SK-N-SH treated with all-trans-retinoic acid at 6 μM for 48 hours (cell line): ENCODE measurements at regions not wholly inside any gene's neighbourhood (a gene's known extent, or its start where the extent isn't known, plus 50 kb on each side); places are given as distances from the start of the nearest gene placed in this dataset.

Source experiments
- ATAC-seq: fragments of 200-7000 bp; cut with Tn5 transposase; 3 replicates; pipeline ENCODE4 v1.9.1; 2020; ENCODE audit warnings: mild to moderate bottlenecking, moderate library complexity
- ARNTL ChIP-seq: fragments of 450-650 bp; formaldehyde crosslinking; IDR thresholded peaks from 2 replicates; pipeline ENCODE4 v1.5.0; 2020; ENCODE audit warnings: low read depth, mild to moderate bottlenecking, moderate library complexity, borderline replicate concordance
- BACH2 ChIP-seq: fragments of 250-450 bp; sonication (Bioruptor Pico); IDR thresholded peaks from 2 replicates; pipeline ENCODE4 v1.9.0; 2021; ENCODE audit warnings: mild to moderate bottlenecking, borderline replicate concordance
- CREB5 ChIP-seq: fragments of 250-450 bp; sonication (Bioruptor Pico); IDR thresholded peaks from 2 replicates; pipeline ENCODE4 v1.5.1; 2020; ENCODE audit warnings: low read depth, mild to moderate bottlenecking, moderate library complexity
- CSDC2 ChIP-seq: fragments of 250-450 bp; sonication (Bioruptor Pico); IDR thresholded peaks from 2 replicates; pipeline ENCODE4 v1.5.0; 2020; ENCODE audit warnings: mild to moderate bottlenecking, moderate library complexity
- CSRNP3 ChIP-seq: fragments of 250-450 bp; sonication (Bioruptor Pico); IDR thresholded peaks from 2 replicates; pipeline ENCODE4 v1.5.1; 2021; ENCODE audit warnings: mild to moderate bottlenecking, moderate library complexity
- GLIS3 ChIP-seq: fragments of 250-450 bp; sonication (Bioruptor Pico); IDR thresholded peaks from 2 replicates; pipeline ENCODE4 v1.5.0; 2020; ENCODE audit warnings: mild to moderate bottlenecking, moderate library complexity
- ISL1 ChIP-seq: fragments of 250-450 bp; sonication (Bioruptor Pico); IDR thresholded peaks from 2 replicates; pipeline ENCODE4 v2.1.2; 2022; ENCODE audit warnings: mild to moderate bottlenecking, moderate library complexity
- OSR1 ChIP-seq: fragments of 250-450 bp; sonication (Bioruptor Pico); IDR thresholded peaks from 2 replicates; pipeline ENCODE4 v1.8.0; 2022; ENCODE audit warnings: moderate library complexity, mild to moderate bottlenecking, inconsistent platforms
- POU6F1 ChIP-seq: fragments of 250-450 bp; sonication (Bioruptor Pico); IDR thresholded peaks from 2 replicates; pipeline ENCODE4 v1.8.0; 2021; ENCODE audit warnings: low read depth, mild to moderate bottlenecking, moderate library complexity, borderline replicate concordance
- PPARA ChIP-seq: fragments of 250-450 bp; sonication (Bioruptor Pico); IDR thresholded peaks from 2 replicates; pipeline ENCODE4 v1.5.0; 2020; ENCODE audit warnings: mild to moderate bottlenecking, borderline replicate concordance
- RARB ChIP-seq: fragments of 250-450 bp; sonication (Bioruptor Pico); IDR thresholded peaks from 2 replicates; pipeline ENCODE4 v1.8.0; 2021; ENCODE audit warnings: mild to moderate bottlenecking, moderate library complexity
- TCF4 ChIP-seq: fragments of 250-450 bp; sonication (Bioruptor Pico); IDR thresholded peaks from 2 replicates; pipeline ENCODE4 v1.8.0; 2021; ENCODE audit warnings: mild to moderate bottlenecking, moderate library complexity, borderline replicate concordance
- TOX ChIP-seq: fragments of 250-450 bp; sonication (Bioruptor Pico); IDR thresholded peaks from 2 replicates; pipeline ENCODE4 v1.8.0; 2021; ENCODE audit warnings: mild to moderate bottlenecking, moderate library complexity, borderline replicate concordance
- TSHZ2 ChIP-seq: fragments of 250-450 bp; sonication (Bioruptor Pico); IDR thresholded peaks from 2 replicates; pipeline ENCODE4 v1.5.0; 2020; ENCODE audit warnings: mild to moderate bottlenecking, moderate library complexity
- ZC3H10 ChIP-seq: fragments of 250-450 bp; sonication (Bioruptor Pico); IDR thresholded peaks from 2 replicates; pipeline ENCODE4 v1.5.1; 2021; ENCODE audit warnings: mild to moderate bottlenecking, moderate library complexity
- ZFP30 ChIP-seq: fragments of 450-650 bp; formaldehyde crosslinking; IDR thresholded peaks from 2 replicates; pipeline ENCODE4 v1.5.0; 2022; ENCODE audit warnings: mild to moderate bottlenecking, moderate library complexity
- ZNF565 ChIP-seq: fragments of 450-650 bp; formaldehyde crosslinking; conservative IDR thresholded peaks from 2 replicates; pipeline ENCODE4 v1.5.0; 2020; ENCODE audit warnings: low read depth, mild to moderate bottlenecking, moderate library complexity
- ZNF70 ChIP-seq: fragments of 450-650 bp; formaldehyde crosslinking; IDR thresholded peaks from 2 replicates; pipeline ENCODE4 v1.5.0; 2020; ENCODE audit warnings: mild to moderate bottlenecking, moderate library complexity
- ZNF8 ChIP-seq: fragments of 450-650 bp; formaldehyde crosslinking; IDR thresholded peaks from 2 replicates; pipeline ENCODE4 v1.5.0; 2020; ENCODE audit warnings: mild to moderate bottlenecking, moderate library complexity

GRCh38 chr3:168618827-168619470 lies 523.2 kb upstream of the GOLIM4 start (continued):
- TF ChIP-seq TSHZ2 (CRISPR knock-in tag) (no peak), BACH2 (CRISPR knock-in tag) (no peak), TCF4 (CRISPR knock-in tag) (no peak), PPARA (CRISPR knock-in tag) (no peak), ZC3H10 (CRISPR knock-in tag) (no peak), CREB5 (CRISPR knock-in tag) (no peak), ZNF70 (CRISPR knock-in tag) (no peak), CSRNP3 (no peak)
- TF ChIP-seq, all 23 proteins: peak for 0

- TF ChIP-seq RARB (CRISPR knock-in tag) (no peak), OSR1 (CRISPR knock-in tag) (no peak), BACH2 (CRISPR knock-in tag) (no peak), GLIS3 (CRISPR knock-in tag) (no peak), CREB5 (CRISPR knock-in tag) (no peak), ISL1 (CRISPR knock-in tag) (no peak), ARNTL (no peak), ZC3H10 (CRISPR knock-in tag) (no peak), CSDC2 (no peak), TOX (no peak), ZNF565 (CRISPR knock-in tag) (no peak)
- no peak for ATAC-seq
These were observed 521.9 kb upstream of the GOLIM4 start for GRCh38 chr3:168617658-168618057.

- TF ChIP-seq GLIS3 (CRISPR knock-in tag), result no peak
- TF ChIP-seq ZNF565 (CRISPR knock-in tag), result no peak
- TF ChIP-seq CSRNP3, result no peak
- TF ChIP-seq PPARA (CRISPR knock-in tag), result no peak
- no peak for TF ChIP-seq ZFP30 (CRISPR knock-in tag)
- no peak for TF ChIP-seq POU6F1 (CRISPR knock-in tag)
- TF ChIP-seq TCF4 (CRISPR knock-in tag), result no peak
- TF ChIP-seq RARB (CRISPR knock-in tag), result no peak
- no peak for TF ChIP-seq ZNF70 (CRISPR knock-in tag)
- TF ChIP-seq CREB5 (CRISPR knock-in tag), result no peak
- TF ChIP-seq ZNF8 (CRISPR knock-in tag), result no peak
- ATAC-seq, result no peak
These were observed 521.2 kb upstream of the GOLIM4 start for GRCh38 chr3:168616915-168617314.
